BJ (cell line): ENCODE measurements at regions not wholly inside any gene's neighbourhood (a gene's known extent, or its start where the extent isn't known, plus 50 kb on each side); places are given as distances from the start of the nearest gene placed in this dataset.
A peak's percentile ranks its signal among the peaks of the same experiment; 100 is the strongest.
"Not testable (repeated sequence)": the region's sequence is repeated elsewhere in the genome, so short reads cannot be mapped to it uniquely, and the experiment has no call there.

Source experiments
- CTCF ChIA-PET: fragments of 350-600 bp; formaldehyde crosslinking; extraction: SDS; loops from one replicate; lab custom pipeline; 2021; ENCODE audit warnings: antibody characterized with exemption, inconsistent platforms; lab: Yijun Ruan, JAX
- POLR2A ChIA-PET: fragments of 300-600 bp; sonication (Branson Sonifier 250); formaldehyde crosslinking; extraction: SDS; loops from one replicate; lab custom pipeline; 2021; ENCODE audit warnings: antibody characterized with exemption; lab: Charles Lee
- DNase-seq: peaks from one replicate; pipeline ENCODE4 v3.0.0-alpha.2; 2011; ENCODE audit warnings: low read depth
- H3K27me3 ChIP-seq: 2 replicates; pipeline ENCODE4 v1.6.0; 2011; ENCODE audit warnings: low read length; ENCODE audit not compliant: control insufficient read depth, insufficient read depth
- H3K36me3 ChIP-seq: 2 replicates; pipeline ENCODE4 v1.5.1; 2011; ENCODE audit warnings: low read length; ENCODE audit not compliant: control insufficient read depth, insufficient read depth
- H3K4me3 ChIP-seq: 2 replicates; pipeline ENCODE4 v1.5.1; 2011; ENCODE audit warnings: low read depth, mild to moderate bottlenecking, control low read depth, low read length
- TF ChIP-seq, protein P1 (sequence below): IDR thresholded peaks from 2 replicates; pipeline ENCODE4 v1.5.1; 2011; ENCODE audit warnings: low read depth, mild to moderate bottlenecking, control low read depth, inconsistent platforms, low read length, moderate library complexity; ENCODE audit not compliant: insufficient read depth

DNA sequence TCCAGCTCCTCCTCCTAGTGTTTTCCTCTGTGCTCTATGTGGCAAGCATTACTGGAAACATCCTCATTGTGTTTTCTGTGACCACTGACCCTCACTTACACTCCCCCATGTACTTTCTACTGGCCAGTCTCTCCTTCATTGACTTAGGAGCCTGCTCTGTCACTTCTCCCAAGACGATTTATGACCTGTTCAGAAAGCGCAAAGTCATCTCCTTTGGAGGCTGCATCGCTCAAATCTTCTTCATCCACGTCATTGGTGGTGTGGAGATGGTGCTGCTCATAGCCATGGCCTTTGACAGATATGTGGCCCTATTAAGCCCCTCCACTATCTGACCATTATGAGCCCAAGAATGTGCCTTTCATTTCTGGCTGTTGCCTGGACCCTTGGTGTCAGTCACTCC lies 64.0 kb downstream of the OR4F15 start:
- H3K36me3 ChIP-seq, H3K4me3 ChIP-seq, H3K27me3 ChIP-seq, POLR2A ChIA-PET, DNase-seq, CTCF ChIA-PET: not testable (repeated sequence)

DNA sequence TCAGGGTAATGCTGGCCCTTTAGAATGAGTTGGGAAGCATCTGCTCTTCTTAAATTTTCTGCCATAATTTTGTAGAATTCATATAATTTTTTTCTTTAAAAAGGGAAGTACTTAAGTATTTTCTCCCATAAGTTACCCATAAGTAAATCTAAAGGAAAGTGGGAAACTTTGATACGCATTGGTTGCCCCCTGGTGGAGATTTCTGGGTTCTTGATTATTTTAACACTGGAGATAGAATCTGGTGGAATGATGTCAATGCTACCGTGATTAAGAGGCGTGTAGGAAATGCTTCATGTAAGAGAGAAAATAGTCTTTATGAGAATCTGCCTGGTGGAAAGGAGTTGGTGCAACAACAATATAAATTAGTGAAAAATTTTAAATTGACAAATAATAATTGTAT lies 65.6 kb downstream of the OR4F15 start:
- CTCF ChIA-PET, H3K4me3 ChIP-seq, POLR2A ChIA-PET, H3K36me3 ChIP-seq, DNase-seq, H3K27me3 ChIP-seq: not testable (repeated sequence)
- TF ChIP-seq, protein P1, sequence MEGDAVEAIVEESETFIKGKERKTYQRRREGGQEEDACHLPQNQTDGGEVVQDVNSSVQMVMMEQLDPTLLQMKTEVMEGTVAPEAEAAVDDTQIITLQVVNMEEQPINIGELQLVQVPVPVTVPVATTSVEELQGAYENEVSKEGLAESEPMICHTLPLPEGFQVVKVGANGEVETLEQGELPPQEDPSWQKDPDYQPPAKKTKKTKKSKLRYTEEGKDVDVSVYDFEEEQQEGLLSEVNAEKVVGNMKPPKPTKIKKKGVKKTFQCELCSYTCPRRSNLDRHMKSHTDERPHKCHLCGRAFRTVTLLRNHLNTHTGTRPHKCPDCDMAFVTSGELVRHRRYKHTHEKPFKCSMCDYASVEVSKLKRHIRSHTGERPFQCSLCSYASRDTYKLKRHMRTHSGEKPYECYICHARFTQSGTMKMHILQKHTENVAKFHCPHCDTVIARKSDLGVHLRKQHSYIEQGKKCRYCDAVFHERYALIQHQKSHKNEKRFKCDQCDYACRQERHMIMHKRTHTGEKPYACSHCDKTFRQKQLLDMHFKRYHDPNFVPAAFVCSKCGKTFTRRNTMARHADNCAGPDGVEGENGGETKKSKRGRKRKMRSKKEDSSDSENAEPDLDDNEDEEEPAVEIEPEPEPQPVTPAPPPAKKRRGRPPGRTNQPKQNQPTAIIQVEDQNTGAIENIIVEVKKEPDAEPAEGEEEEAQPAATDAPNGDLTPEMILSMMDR = peak; percentile 19; the same call in 1 of the 2 replicates

DNA sequence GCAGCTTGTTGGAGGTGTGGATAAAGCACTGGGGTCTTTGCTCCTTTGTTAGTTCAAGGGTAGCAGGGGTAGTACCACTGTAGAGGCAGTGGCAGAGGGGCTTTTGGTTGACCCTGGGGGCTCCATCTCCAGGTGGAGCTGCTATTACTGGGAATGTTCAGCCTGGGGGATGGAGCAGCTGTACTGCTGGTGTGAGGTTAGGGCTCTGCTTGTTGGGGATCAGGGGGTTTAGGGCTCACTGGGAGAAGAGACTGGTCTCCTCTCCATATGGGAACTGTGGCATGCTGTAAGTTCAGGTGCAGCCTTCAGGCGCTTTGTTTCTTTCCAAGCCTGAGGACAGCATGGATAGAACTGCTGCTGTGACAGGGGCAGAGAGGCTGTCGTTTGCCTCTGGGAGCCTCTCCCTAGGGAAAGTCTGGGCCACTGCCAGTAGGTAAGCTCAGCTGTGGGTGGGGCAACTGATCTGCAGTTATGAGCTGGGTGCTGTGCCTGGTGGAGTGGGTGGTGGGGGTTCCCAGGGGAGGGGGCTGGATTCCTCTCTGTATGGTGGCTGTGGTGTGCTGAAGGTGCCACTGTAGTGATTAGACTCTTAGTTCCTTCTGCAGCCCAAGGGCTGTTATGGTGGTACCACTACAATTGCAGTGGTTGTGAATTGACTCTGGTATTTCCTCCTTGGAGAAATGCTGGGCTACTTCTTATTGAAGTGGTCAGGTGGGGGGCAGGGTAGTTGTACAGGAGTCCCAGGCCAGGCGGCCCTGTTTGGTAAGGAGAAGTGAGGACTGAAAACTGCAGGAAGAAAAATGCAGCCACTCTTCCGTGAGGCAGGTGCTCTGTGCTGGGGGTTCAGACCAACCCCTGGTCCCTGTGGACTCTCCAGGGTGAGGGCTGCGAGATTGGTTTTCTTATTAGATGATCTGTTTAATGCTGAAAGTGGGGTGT lies 100.6 kb downstream of the OR4F15 start:
- H3K27me3 ChIP-seq, H3K36me3 ChIP-seq, POLR2A ChIA-PET, H3K4me3 ChIP-seq, DNase-seq, CTCF ChIA-PET: not testable (repeated sequence)

DNA sequence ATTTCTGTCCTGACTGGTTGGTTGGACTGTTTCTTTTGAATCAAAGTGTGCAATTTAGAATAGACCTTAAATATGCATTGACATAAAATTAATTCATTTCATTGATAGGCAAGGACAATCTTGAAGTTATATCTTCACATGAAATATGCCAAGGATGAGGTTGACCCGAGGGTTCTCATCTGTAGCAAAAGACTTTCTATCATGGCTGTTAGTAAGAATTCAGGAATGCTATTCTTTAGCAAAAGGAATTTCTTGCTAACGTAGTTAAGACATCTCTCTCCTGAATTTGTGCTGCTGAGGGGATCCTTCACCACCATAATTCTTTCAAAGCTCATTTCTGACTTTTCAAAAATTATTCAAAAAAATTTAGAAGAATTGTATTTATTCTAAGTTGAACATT lies 112.6 kb downstream of the OR4F15 start:
- POLR2A ChIA-PET, H3K4me3 ChIP-seq: not testable (repeated sequence)

DNA sequence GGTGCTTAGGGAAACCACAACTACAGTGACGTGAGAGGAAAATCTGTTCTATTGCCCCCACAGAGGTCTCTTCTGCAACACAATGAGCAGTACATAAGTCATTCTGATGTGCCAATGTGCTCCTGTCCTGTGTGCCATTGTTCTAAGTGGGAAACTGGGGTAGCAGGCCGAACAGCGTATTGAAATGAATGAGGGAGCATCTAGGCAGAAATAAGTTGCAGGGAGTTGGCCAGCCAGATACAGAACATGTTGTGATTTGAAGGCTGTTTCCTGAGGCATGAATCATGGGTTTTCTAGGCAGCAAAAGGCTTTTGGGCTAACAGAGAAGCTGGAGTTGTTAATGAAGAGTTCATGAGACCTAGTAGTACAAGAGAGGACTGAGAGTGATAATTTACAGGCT lies 122.5 kb downstream of the OR4F15 start:
- POLR2A ChIA-PET, DNase-seq, H3K27me3 ChIP-seq, H3K4me3 ChIP-seq, H3K36me3 ChIP-seq, CTCF ChIA-PET: not testable (repeated sequence)

More for the DNA sequence above, 112.6 kb downstream of the OR4F15 start:
- DNase-seq, CTCF ChIA-PET, H3K27me3 ChIP-seq, H3K36me3 ChIP-seq: not testable (repeated sequence)

DNA sequence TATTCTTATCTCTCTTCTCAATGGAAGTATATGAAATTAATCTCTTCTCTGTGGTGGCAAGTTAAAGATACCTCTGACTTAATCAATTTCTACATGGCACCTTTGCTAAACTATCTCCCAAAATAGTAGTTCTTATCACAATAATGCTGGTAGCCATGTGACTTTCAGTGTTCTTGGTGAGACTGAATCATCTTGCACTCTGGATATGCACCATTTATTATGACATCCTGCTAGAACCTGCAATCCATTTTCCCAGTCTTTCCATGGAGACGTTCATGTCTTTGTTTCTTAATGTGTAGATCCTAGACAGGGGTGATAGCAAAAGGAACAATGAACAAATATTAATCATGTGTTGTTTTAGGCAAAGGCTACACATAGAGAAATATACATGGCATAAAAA lies 125.4 kb downstream of the OR4F15 start:
- H3K4me3 ChIP-seq, H3K36me3 ChIP-seq, POLR2A ChIA-PET, CTCF ChIA-PET, H3K27me3 ChIP-seq, DNase-seq: not testable (repeated sequence)

DNA sequence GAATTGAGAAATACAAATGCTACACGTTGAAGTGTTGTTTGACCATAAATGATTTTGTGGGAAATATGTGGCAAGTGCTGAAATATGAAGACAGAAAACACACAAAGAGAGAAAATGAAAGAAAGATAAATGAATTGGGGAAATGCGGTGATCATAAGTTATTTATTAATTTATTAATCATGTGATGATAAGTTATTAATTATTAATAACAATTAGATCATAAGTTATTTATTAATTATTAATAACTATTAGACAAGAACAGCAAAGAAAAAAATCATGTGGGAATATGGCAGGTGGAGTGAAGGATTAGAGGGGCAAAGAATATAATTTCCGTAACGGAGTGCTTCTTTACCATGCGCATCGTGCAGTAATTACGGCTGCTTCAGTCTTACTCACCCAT lies 126.6 kb downstream of the OR4F15 start:
- H3K4me3 ChIP-seq, DNase-seq, H3K36me3 ChIP-seq, CTCF ChIA-PET, POLR2A ChIA-PET, H3K27me3 ChIP-seq: not testable (repeated sequence)

DNA sequence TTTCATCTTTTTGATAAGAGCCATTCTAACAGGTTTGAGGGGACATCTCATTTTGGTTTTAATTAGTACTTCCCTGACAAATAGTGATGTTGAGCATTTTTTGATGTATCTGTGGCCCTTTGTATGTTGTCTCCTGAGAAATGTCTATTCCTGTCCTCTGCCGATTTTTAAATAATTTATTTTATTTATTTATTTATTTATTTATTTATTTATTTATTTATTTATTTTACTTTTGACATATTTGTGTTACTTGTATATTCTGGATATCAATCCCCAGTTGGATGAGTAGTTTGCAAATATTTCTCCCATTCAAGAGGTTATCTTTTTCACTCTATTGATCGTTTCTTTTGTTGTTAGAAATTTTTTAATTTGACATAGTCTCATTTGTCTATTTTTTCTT lies 133.9 kb downstream of the OR4F15 start:
- H3K27me3 ChIP-seq, H3K36me3 ChIP-seq, DNase-seq, POLR2A ChIA-PET, H3K4me3 ChIP-seq, CTCF ChIA-PET: not testable (repeated sequence)

DNA sequence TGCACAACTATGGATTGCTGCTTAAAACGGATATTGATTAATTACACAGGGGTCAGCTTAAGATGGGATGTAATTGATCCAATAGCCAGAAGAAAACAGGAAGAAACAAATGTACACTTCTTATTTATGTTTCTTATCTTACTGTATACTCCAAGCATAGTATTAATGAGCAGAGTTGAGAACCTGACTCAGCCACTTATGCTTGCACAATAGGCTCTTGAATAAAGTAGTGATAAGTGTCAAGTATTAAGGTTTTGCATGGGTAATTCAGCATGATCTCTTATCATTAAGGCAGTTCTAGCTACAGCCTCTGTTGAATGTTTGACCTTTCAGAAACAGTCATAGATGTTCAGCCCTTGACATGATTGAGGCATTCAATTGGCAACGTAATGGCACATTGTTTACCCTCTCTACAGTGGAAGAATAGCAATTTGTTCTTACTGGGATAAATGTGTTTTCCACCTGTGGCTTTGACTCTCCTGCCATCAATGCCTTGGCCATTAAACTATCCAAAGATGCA lies 136.5 kb downstream of the OR4F15 start:
- DNase-seq, POLR2A ChIA-PET, H3K36me3 ChIP-seq, H3K4me3 ChIP-seq, H3K27me3 ChIP-seq, CTCF ChIA-PET: not testable (repeated sequence)

DNA sequence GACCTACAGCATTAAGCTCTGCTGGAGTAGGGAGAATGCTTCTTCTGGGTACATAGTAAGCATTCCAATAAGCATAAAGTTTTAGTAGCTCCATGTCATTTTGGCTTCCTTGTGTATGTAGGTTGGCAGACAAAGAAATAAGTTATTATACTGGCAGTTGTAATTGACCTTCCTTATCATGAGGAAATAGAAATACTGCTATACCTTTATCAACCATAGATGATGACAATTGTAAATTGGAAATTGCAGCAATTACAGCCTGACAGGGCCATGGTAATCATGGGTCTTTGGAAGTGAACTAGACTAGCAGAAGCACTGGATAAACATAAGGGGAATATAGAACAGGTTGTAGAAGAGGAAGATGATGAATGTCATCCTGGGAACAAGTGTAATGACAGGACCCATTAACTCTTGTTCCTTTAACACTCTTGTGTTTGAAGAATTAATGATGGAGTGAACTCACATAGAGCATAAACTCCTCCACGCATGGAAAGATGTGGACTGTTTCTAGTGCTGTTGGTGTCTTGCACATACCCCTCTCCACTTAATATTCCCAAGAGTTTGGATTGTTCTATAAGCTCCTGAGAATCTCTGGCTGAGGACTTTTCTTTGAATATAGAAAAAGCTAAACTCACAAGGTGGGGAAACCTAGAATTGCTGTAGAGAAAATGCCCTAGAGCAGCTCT lies 137.5 kb downstream of the OR4F15 start:
- H3K27me3 ChIP-seq, DNase-seq, POLR2A ChIA-PET, H3K36me3 ChIP-seq, H3K4me3 ChIP-seq, CTCF ChIA-PET: not testable (repeated sequence)

DNA sequence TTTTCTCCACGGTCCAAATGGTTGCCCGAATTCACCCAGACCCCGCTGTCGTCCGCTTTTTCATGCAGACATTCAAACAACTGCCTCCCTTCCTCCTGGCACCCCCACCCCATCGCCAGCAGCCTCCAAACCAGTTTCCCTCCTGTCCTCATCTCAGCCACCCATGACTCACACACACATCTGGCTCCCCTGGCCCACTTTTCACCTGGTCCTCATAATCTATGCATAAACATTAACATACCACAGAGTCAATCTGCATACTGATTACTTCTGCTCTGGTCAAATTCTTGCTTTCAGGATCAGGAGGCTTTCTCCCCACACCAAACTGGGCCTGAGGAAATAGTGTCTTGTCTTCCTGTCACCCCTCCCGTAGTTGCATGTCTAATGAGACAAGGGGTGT lies 142.0 kb downstream of the OR4F15 start:
- H3K27me3 ChIP-seq, CTCF ChIA-PET, POLR2A ChIA-PET: not testable (repeated sequence)

DNA sequence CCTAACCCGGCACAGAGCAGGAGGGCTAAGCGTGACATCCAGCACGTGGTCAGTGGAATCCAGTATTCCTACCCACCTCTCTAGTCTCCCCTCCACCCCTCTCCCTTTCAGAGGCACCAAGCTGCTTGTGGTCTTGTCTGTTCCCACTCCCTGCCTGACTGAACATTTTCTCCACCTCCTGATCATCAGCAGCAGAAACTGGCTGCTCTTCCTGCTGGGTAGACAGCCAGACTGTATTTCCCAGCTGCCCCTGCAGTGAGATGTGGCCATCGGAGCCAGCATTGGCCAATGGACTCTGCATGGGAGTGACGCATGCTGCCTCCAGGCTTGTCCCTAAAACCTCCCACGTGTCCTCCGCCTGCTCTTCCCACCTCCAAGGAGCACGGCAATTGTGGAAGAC lies 143.8 kb downstream of the OR4F15 start:
- H3K4me3 ChIP-seq, DNase-seq, POLR2A ChIA-PET, H3K36me3 ChIP-seq, H3K27me3 ChIP-seq, CTCF ChIA-PET: not testable (repeated sequence)

More for the DNA sequence above, 142.0 kb downstream of the OR4F15 start:
- not testable (repeated sequence) for DNase-seq, H3K4me3 ChIP-seq, H3K36me3 ChIP-seq
